Mesendoderm (in vitro differentiated cells): ENCODE measurements at regions not wholly inside any gene's neighbourhood (a gene's known extent, or its start where the extent isn't known, plus 50 kb on each side); places are given as distances from the start of the nearest gene placed in this dataset.
A peak's percentile ranks its signal among the peaks of the same experiment; 100 is the strongest.

Experiments used
- DNase-seq: peaks from one replicate; pipeline ENCODE4 v3.0.0; 2013
- H2AK5ac ChIP-seq: 2 replicates; pipeline ENCODE4 v1.6.1; 2013; ENCODE audit warnings: low read length, inconsistent platforms
- H2BK120ac ChIP-seq: 2 replicates; pipeline ENCODE4 v1.6.1; 2013; ENCODE audit warnings: low read depth, mild to moderate bottlenecking, low read length, moderate library complexity, mixed read lengths
- H2BK15ac ChIP-seq: replicated peaks from 2 replicates; pipeline ENCODE4 v1.6.1; 2013; ENCODE audit warnings: low read depth, mild to moderate bottlenecking, moderate library complexity
- H2BK5ac ChIP-seq: 2 replicates; pipeline ENCODE4 v1.6.1; 2013; ENCODE audit warnings: low read length, inconsistent platforms
- H3K18ac ChIP-seq: 2 replicates; pipeline ENCODE4 v1.6.1; 2013; ENCODE audit warnings: mild to moderate bottlenecking, low read length, mixed read lengths
- H3K23ac ChIP-seq: one replicate; pipeline ENCODE4 v1.6.1; 2013; ENCODE audit warnings: low read length
- H3K27ac ChIP-seq: 2 replicates; pipeline ENCODE4 v1.5.1; 2013; ENCODE audit warnings: low read depth, mild to moderate bottlenecking, inconsistent platforms, low read length, moderate library complexity
- H3K27me3 ChIP-seq: 2 replicates; pipeline ENCODE4 v1.6.1; 2013; ENCODE audit warnings: low read length, control low read depth, mild to moderate bottlenecking, inconsistent platforms; ENCODE audit not compliant: insufficient read depth, poor library complexity
- H3K36me3 ChIP-seq: 2 replicates; pipeline ENCODE4 v1.6.1; 2013; ENCODE audit warnings: low read length, inconsistent platforms; ENCODE audit not compliant: control insufficient read depth, insufficient read depth
- H3K4ac ChIP-seq: one replicate; pipeline ENCODE4 v1.6.1; 2013; ENCODE audit warnings: low read depth, mild to moderate bottlenecking, low read length, moderate library complexity
- H3K4me1 ChIP-seq: 2 replicates; pipeline ENCODE4 v1.6.1; 2013; ENCODE audit warnings: low read depth, low read length, inconsistent platforms; ENCODE audit not compliant: control insufficient read depth
- H3K4me2 ChIP-seq: 2 replicates; pipeline ENCODE4 v1.6.1; 2013; ENCODE audit warnings: low read length
- H3K4me3 ChIP-seq: 2 replicates; pipeline ENCODE4 v1.5.1; 2013; ENCODE audit warnings: mild to moderate bottlenecking, low read length
- H3K56ac ChIP-seq: one replicate; pipeline ENCODE4 v1.6.1; 2013; ENCODE audit warnings: low read length
- H3K79me1 ChIP-seq: 2 replicates; pipeline ENCODE4 v1.6.1; 2013; ENCODE audit warnings: low read length, inconsistent platforms
- H3K79me2 ChIP-seq: 2 replicates; pipeline ENCODE4 v1.6.1; 2013; ENCODE audit warnings: mild to moderate bottlenecking, low read length; ENCODE audit not compliant: control insufficient read depth, insufficient read depth
- H3K9ac ChIP-seq: 2 replicates; pipeline ENCODE4 v1.6.1; 2013; ENCODE audit warnings: low read length, inconsistent platforms
- H4K5ac ChIP-seq: one replicate; pipeline ENCODE4 v1.6.1; 2013; ENCODE audit warnings: low read length
- H4K8ac ChIP-seq: one replicate; pipeline ENCODE4 v1.6.1; 2013; ENCODE audit warnings: low read depth, mild to moderate bottlenecking, control low read depth, low read length, moderate library complexity
- WGBS: extraction: QIAGEN DNeasy Blood & Tissue Kit; methylation state at CpG from one replicate; pipeline ENCODE4 v1.1.7; 2013; ENCODE audit warnings: low lambda C conversion rate, missing lambda C conversion rate; ENCODE audit not compliant: insufficient coverage; ENCODE audit errors: extremely low coverage; 5-methylcytosine and 5-hydroxymethylcytosine counted together

DNA sequence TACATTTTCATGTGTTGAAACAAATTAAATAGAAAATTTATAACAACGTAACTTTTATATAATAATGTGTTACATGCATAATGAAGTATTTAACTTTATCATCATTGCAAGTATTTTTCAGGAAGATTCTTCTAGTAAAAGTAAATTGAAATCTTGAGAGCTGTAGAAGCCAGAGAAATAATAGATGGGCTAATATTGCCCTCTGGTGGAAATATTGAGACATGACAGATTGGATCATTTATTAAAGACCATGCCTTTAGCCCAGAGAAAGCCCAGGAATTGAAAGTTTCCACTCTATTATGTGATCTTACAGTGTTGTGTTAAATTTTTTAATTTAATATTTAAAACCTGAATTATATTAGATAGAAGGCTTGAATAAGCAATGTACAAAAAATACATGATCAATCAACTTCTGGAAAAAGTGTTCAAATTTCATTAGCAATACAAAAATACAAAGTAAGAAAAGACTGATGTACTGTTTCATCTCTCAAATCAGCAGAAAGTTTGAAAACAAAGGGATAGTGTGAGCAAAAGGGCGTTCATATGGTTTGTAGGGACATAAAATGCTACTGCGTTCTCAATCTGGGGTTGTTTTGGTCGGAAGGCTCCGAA is 52.7 kb upstream of the SPTSSB start:
- Histone ChIP-seq H3K36me3 (no peaks in the 10 kb centered on the region), H2AK5ac (no peak overlapping the region), H2BK5ac (no peak overlapping the region), H2BK15ac (no peak overlapping the region), H3K23ac (no peak overlapping the region), H3K27me3 (no peaks in the 10 kb centered on the region), H3K4me2 (no peak overlapping the region), H3K56ac (no peak overlapping the region), H3K4me3 (no peak overlapping the region), H4K5ac (no peak overlapping the region), H3K27ac (no peak overlapping the region), H4K8ac (no peak overlapping the region), H3K18ac (no peak overlapping the region), H3K9ac (no peak overlapping the region), H3K79me1 (no peaks in the 10 kb centered on the region), H3K4ac (no peak overlapping the region), H3K4me1 (peaks cover 2% of the 10 kb centered on the region), H2BK120ac (no peak overlapping the region), H3K79me2 (no peaks in the 10 kb centered on the region)
- no CpG with 5 or more reads among the region's 5 CpGs for WGBS
- DNase-seq, result peak; percentile 36

DNA sequence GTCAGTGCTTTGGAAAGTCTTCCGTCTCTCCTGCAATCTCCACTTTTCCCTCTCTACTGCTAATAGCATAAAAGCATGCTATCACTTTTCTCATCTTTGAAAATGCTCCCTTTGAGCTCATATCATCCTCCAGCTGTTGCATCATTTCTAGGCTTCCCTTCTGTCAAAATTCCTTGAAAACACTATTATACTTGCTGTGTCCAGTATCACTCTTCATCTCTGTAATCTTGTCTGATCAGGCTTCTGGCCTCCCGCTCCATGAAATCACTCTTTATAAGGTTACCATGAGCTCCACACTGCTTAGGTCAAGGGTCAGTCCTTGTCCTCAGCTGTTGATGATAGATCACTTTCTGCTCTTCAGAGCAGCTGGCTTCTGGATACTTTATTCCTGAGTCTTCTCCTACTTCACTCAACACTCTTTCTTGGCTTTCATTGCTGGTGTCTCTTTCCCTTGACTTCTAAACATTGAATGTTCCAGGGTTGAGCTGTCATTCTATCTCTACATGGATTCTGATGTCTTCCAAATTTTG is 50.9 kb upstream of the SPTSSB start:
- Histone ChIP-seq H3K79me1 (no peaks in the 10 kb centered on the region), H3K23ac (no peak overlapping the region), H3K79me2 (no peaks in the 10 kb centered on the region), H3K9ac (no peak overlapping the region), H3K4me2 (no peak overlapping the region), H3K4me3 (no peak overlapping the region), H2BK5ac (no peak overlapping the region), H2AK5ac (no peak overlapping the region), H3K27ac (no peak overlapping the region), H4K5ac (no peak overlapping the region), H3K36me3 (no peaks in the 10 kb centered on the region), H3K4me1 (peaks cover 2% of the 10 kb centered on the region), H2BK15ac (peak overlapping the region; percentile 36), H3K4ac (no peak overlapping the region), H4K8ac (no peak overlapping the region), H2BK120ac (no peak overlapping the region), H3K56ac (no peak overlapping the region), H3K27me3 (no peaks in the 10 kb centered on the region), H3K18ac (peak overlapping the region; percentile 51)
- WGBS, result no CpG with 5 or more reads among the region's 2 CpGs
- no peak for DNase-seq
